Endometrial microvascular endothelial cells (primary cell): ENCODE measurements at regions not wholly inside any gene's neighbourhood (a gene's known extent, or its start where the extent isn't known, plus 50 kb on each side); places are given as distances from the start of the nearest gene placed in this dataset.

Experiments used
- in situ Hi-C: cut with HindIII; loops from 2 replicates; pipeline ENCODE4 v1.10.0; 2017; ENCODE audit warnings: low sequenced_read_pairs, low pct_unique_long_range_greater_than_20kb; ENCODE audit errors: inconsistent ontology term

DNA sequence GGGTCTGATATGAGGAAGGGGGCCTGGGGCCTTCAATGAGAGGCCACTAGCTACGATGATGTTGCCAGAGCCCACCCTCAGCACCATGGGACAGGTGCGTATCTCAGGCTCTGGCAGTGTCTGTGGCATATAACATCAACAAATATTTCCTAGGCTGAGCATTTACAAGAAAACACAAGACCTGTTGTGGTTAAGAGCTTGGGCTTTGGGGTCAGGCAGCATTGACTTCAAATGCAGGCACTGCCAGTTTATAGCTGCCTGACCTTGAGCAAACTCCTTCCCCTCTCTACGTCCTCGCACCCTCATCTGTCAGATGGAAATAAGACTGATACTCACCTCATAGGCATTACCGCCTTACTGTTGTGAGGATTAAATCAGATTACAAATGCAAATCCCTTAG is 156.0 kb downstream of the KATNAL1 start:
- in situ Hi-C loops = loop anchor here (25.0 kb wide), 1 partner anchor 186 kb away; no protein-coding TSS in a partner anchor

DNA sequence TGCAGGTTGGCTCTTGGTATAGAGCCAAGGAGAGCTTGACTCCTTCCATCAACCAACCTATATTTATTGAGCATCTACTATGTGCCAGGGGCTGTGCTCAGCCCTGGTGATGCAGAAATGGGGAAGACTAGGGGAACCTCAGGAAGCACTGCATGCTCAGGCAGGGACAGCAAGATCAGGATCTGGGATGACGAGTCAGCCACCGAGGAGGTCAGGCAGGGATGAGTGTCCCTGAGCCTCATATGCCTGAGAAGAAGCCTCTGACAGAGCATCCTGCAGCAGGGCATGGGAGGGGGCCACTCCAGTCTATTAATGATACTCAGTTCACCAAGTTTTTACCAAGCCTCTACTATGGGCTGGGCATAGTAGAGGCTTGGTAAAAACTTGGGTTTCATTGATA is 158.1 kb downstream of the KATNAL1 start:
- in situ Hi-C loops = no loop called here

DNA sequence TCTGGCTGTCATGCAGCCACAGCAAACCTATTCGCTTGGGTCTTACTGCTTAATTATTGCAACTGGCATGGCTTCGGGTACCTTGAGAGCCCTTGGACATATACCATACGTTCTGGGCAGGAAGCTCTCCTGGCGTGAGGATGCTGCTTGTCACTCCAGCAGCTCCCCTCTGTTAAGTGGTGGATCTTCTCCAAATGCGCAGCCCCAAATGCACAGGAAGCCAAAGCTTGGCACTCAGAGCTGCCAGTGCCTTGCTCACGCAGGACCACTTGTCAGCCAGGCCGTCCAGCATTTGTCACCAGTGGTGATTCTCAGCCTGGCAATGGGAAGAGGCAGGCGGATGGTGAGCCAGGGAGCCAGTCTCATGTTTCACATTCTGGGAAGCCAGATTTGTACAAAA is 158.6 kb downstream of the KATNAL1 start:
- in situ Hi-C loops = no loop called here

DNA sequence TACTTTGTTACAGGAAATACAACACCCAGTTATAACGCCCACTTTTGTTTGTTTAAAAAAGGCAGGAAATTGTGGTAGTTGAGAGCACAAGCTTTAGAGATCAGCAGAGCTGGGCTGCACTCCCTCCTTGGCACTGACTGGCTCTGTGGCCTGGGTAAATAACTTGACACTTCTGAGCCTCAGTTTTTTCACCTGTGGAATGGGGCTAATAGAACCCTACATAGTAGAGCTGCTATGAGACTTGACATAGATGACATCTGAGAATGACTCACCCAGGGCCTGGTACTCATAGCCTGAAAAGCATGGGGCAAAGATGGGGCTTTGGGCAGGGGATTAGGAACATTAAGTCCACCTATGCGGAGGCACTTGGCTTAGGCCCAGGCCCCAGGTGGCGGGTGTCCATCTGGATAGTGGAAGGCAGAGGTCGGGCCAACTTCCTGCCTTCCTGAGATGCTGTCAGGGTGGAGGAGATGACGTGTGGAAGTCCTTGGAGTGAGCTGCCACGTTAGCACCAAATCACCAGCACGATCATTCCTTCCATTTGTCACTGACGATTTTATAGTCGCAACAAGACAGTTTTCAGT is 159.1 kb downstream of the KATNAL1 start:
- in situ Hi-C loops = no loop called here

DNA sequence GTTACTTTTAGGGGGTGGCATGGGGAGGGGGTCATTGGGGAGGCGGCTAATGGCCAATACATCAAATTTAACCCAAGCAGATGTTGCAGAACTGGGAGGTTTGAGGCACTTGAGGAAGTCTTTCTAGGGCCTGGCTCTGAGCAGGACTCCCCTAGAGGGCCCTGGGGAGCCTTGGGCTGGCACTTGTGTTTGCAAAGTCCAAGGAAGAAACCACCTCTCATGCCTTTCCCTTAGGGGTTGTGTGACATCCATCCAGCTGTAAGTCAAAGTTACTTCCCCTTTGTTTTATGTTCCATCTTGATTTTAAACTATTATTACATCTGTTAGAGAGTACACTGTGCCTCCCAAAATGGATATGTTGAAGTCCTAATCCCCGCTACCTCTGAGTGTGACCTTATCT is 159.9 kb downstream of the KATNAL1 start:
- in situ Hi-C loops = no loop called here

DNA sequence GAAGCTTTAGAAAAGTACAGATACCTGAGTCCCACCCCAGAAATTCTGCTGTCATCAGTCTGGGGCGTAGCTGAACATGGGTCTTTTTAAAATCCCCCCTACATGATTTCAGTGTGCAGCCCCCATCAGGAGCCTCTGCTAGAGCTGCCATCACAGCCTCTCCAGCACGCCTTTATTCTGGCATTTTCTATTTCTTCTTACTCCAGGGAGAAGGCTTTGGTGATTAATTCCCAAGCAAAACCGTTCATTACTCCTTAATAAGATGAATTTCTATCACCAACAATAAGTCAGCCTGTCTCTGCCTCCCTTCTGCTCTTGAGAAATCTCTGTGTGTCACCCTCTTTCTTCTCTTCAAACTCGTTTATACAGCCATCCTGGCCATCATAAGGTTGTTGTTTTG is 160.3 kb downstream of the KATNAL1 start:
- in situ Hi-C loops = no loop called here

DNA sequence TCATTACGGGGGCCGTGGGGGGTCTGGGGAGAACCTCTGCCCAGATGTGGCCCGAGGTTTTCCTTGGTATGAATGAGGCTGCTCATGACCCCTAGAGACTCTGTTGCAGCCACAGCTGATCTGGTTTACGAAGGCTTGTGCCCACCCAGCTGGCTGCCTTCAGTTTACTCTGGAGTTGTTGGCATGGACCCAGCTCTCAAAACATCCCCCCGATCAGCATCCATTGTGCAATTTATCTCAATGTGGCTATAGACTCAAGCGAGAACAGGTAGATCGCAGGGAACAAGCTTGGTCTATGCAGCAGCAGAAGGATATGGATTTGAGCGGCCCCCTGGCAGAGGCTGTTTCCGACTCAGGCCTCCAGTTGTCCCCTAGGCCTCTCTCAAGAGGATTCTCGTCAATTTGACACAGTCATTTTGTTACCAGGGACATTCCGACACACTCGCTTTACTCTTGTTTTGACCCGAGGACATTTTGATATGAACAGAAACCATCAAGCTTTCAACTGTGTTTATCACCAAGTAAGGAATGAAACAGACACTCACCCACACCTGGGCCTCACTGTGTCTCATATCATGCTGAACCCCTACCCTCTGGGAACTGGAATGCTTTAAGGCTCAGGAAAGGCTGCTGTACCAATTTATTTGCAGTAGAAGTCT is 161.5 kb downstream of the KATNAL1 start:
- in situ Hi-C loops = no loop called here

DNA sequence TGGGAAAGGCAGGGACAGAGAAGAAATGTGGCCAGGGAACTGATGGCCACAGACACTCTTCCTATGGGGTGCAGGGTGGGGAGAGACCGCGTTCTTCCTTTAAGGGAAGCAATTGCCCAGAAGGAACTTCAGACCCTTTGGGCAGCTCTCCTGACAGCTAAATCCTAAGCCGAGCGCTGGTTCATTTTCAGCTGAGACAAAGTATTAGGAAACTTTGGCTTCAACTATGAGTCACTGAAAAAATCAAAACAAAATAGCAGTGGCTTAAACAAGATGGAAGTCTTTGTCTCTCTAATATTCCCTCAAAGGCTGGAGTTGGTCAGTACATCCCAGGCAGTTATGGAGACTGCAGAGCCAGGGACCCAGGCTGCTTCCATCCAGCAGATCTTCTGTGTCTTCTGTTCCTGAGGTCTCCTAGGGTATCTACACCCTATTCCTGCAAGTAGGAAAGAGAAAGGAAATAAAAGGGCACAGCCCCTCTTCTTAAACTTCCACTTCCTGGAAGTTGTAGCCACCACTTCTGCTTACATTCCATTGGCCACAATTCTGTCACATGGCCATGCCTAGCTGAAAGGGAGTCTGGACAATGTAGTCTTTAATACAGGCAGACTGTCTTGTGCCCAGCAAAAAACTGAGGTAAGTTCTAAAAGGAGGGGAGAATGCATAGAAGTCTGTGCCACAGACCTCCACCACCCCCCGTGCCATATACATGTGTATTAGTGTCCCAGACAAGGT is 163.5 kb downstream of the KATNAL1 start:
- in situ Hi-C loops = no loop called here

DNA sequence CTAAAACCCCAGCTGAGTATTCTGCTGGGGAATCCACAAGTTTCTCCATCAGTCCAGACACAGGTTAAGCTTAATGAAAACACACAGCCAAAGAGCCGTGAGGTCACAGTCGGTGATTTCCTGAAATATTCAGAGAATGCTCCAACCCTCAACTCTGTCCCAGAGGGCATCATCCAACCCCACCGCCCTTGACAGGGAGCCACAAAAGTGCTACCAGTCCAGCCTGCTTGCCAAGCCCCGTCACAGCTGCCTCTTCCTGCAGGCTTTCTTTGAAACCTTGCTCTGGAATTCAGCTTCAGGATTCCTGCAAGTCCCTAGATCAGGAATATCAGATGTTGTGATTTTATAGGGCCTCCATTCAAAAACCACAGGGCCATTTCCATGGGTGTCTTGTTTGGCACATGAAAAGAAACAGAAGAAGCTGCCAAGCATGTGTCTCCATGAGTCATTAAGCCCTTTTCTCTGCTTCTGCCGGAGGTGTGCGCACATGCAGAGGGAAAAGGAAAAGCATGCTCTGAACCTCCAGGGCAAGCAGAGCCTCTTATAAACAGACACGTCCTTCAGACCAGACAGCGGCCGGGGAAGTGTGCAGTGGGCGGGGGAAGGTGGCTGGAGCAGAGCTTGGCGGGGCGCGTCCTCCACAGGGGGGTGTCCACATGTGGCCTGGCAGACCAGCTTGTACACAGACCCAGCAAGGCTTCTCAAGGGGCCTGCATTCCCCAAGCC is 164.7 kb downstream of the KATNAL1 start:
- in situ Hi-C loops = no loop called here

DNA sequence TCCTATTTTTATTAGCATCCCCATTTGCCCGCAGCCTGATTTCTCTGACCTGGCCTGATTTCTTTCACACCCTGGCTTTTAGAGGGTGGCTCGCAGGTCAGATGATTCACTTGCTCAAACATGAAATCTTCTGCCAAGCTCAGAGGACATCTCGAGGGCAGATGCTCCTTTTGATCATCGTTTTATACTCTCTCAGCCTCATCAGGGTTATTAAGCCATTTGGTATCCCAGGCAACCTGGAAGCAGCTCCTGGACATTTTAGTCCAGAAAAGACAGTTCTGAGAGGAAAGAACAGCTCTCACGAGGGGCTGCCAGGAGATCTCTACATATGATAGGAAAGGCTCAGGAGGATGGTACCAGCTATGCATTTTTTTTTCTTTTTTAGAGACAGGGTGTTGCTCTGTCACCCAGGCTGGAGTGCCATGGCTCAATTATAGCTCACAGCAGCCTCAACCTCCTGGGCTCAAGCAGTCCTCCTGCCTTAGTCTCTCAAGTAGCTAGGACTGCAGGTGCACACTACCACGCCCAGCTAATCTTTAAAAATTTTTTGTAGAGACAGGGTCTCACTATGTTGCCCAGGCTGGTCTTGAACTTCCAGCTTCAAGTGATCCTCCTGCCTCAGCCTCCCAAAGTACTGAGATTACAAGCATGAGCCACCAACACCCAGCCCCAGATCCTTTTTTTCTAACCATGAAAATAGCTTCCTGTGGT is 165.4 kb downstream of the KATNAL1 start:
- in situ Hi-C loops = no loop called here

DNA sequence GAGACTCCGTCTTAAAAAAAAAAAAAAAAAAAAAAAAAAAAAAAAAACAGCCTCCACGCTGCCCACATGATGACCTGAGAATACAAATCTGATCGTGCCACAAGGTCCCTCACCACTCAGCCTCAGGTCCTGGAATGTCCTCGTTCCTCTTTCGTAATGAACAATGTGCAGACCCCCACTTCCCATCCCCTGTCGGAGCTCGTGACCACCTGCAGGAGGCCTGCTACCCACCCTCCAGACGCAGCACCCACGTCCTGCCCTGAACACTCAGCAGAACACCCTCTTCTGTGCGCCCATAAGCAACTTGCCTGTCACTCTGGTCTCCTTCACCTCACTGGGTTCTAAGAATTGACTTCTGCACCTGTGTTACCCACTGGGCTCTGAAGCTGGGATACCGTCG is 166.4 kb downstream of the KATNAL1 start:
- in situ Hi-C loops = no loop called here

DNA sequence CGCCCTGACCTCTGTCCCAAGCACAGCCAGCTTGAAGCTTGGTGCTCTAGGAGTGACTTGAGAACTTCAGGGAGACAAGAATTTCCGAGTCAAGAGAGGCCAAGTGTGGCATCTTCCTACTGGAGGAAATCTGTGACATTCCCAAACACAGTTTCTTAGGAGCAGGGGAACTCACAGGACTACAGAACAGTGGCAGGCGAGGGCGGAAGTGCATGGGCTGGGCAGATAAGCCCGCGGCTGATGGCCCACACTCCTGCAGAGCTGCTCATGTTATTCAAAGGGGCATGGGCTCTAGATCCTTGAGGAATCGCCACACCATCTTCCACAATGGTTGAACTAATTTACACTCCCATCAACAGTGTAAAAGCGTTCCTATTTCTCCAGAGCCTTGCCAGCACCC is 168.8 kb downstream of the KATNAL1 start:
- in situ Hi-C loops = no loop called here

DNA sequence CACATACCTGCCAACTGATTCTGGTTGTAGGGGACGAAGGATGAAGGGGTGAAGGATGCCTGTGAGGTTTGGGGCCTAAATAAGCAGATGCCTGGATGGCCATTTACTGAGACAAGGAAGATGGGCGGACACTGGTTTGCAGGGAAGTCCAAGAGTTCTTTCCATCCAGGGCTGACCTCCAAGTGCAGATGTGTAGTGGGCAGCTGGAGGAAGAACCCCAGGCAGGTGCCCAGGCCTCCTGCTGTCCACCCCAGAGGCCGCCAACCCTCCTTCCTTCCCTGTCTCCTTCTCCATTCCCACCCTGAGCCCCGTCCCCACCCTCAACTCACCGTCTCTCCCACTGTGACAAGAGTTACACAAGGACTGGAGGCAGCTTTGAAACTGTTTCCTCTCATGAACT is 171.5 kb downstream of the KATNAL1 start:
- in situ Hi-C loops = no loop called here

DNA sequence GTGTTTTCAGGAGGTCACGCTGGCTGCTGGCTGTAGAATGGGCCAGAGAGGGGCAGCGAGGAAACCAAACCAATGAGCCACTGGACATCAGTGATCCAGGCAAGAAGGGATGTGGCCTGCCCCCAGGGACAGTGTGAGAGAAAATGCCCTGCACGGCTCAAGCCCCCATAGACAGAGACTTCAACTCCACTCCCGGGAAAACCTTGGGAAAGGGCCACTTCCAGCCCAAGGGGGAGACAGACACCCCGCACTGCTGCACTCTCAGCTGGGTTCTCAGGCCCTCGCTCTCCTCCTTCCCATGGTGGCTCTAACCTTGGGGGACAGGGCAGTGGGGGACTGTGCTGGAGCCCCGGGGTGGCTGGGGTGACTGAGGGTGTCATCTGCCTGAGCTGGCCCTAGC is 172.0 kb downstream of the KATNAL1 start:
- in situ Hi-C loops = no loop called here

DNA sequence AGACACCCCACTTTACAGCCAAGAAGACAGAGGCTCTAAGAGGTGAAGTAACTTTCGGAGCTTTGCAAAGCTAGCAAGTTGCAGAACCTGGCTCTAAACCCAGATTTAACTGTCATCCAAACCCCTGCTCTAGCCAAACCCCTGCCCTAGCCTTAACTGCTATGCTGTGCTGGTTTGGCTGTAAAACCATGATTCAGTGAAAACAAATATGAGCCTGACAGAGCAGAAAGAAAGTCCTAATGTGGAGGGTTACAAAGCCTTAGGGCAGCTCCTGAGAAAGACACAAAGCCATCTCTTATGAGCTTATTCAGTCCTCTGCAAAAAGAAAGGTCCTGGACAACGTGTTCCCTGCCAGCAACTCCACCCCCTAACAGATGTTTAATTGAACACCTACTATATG is 172.8 kb downstream of the KATNAL1 start:
- in situ Hi-C loops = no loop called here

DNA sequence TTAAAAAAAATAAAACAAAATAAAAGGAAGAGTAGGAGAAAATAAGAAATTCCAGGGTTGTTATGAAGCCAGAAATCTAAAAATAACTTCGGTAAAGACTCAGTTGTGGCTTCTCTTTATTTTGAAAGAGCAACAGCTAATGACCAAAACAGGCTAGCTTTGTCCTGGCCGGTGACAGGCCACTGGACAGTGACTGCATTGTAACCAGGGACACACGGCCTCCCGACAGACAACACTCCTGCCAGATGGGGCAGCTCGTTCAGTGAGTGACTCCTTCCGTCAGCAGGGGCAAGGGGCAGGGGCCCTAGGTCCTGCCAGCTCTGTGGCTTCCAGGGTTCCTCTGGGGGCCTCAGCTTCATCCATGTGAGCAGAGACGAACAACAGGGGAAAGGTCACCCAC is 173.4 kb downstream of the KATNAL1 start:
- in situ Hi-C loops = no loop called here

DNA sequence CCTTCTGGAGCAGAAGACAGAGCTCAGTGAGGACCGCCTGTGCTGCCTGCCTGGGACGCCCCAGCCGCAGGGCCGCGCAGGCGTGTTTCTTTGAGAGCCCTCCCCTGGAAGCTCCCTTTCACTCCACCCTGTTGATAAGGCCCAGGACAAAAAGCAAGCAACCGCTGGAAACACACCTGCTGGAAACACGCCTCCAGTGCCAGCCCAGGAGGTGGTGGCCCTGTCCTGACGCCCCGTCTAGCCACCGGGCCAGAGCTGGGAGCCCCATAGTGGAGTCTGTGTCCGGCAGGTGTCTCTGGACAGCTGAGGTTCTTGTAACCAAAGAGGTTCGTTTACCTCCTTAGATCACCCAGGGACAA is 173.8 kb downstream of the KATNAL1 start:
- in situ Hi-C loops = no loop called here

DNA sequence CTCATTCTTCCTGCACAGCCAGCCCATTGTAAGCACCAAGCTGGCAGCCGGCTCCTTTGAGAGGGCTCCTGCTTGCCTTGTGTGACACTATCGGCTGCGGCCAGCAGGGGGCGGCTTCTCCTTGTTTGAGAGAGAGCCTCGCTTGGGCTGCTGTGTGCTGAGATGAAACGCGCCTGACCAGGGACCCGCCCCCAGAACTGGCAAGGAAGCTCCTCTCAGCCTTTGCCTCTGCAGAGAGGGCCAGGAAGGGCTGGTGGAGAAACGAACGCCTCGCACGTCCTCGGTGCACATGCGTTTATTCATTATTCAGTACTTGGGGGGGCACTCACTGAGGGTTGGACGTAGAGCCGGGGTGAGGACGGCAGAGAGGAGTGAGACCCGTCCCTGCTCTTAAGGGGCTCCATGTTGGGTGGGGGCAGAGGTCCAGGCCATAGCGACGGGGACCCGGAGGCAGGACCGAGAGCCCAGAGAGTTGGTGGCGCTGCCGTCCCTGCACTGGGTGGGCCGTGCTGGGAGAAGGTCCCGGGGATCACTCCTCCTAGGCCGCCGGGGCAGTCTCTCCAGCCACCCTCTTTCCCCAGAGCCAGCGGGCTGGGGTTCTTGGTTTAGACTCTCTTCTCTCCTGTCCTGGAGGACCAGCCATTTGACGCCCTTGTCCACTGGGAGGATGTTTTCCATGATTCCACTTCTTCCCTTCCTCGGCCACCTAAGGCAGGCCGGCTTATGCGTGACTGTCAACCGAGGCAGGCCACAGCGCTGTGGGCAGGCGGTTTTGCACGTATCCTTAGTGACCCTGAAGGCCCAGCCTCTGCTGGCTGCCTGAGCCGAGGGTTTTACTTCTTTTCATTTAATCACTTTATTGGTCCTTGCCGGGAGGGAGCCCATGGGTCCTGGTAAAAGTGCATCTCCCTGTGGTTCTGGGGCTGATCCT is 174.5 kb downstream of the KATNAL1 start:
- in situ Hi-C loops = no loop called here
